ENCODE measurements at regions not wholly inside any gene's neighbourhood (a gene's known extent, or its start where the extent isn't known, plus 50 kb on each side); places are given as distances from the start of the nearest gene placed in this dataset.

- TF ChIP-seq TCF4 (CRISPR knock-in tag; IDR thresholded peaks at IDR 0.05; ENCODE audit: borderline replicate concordance) (no peak), BACH2 (CRISPR knock-in tag; IDR thresholded peaks at IDR 0.05; ENCODE audit: borderline replicate concordance) (no peak), ARNTL (CRISPR knock-in tag; IDR thresholded peaks at IDR 0.05; ENCODE audit: borderline replicate concordance, low read depth) (no peak), GLIS3 (CRISPR knock-in tag; IDR thresholded peaks at IDR 0.05) (no peak), PATZ1 (CRISPR knock-in tag; IDR thresholded peaks at IDR 0.05; ENCODE audit: borderline replicate concordance) (no peak), ESRRG (CRISPR knock-in tag; IDR thresholded peaks at IDR 0.05) (no peak), CSDC2 (CRISPR knock-in tag; IDR thresholded peaks at IDR 0.05) (no peak), ZC3H10 (CRISPR knock-in tag; IDR thresholded peaks at IDR 0.05) (no peak), CSRNP3 (CRISPR knock-in tag; IDR thresholded peaks at IDR 0.05) (no peak)
These were observed 99.8 kb upstream of the NFIA start for GRCh38 chr1:60982539-60982938.
